SJSA1 (cell line): ENCODE measurements at regions not wholly inside any gene's neighbourhood (a gene's known extent, or its start where the extent isn't known, plus 50 kb on each side); places are given as distances from the start of the nearest gene placed in this dataset.
A peak's percentile ranks its signal among the peaks of the same experiment; 100 is the strongest.

ENCODE experiments used
- DNase-seq, 2 experiments: peaks; one replicate each; pipeline ENCODE4 v3.0.0-alpha.2; 2015 to 2020; ENCODE audit warnings: low spot score in 2 of 2, low read depth in 1 of 2
- H3K27ac ChIP-seq: fragments of 250-450 bp; sonication (Bioruptor Pico); 2 replicates; pipeline ENCODE4 v1.5.1; 2020; ENCODE audit warnings: mild to moderate bottlenecking, moderate library complexity
- H3K27me3 ChIP-seq: fragments of 250-450 bp; sonication (Bioruptor Pico); replicated peaks from 2 replicates; pipeline ENCODE4 v1.5.1; 2020; ENCODE audit warnings: mild to moderate bottlenecking, moderate library complexity
- H3K36me3 ChIP-seq: fragments of 250-450 bp; sonication (Bioruptor Pico); 2 replicates; pipeline ENCODE4 v1.5.1; 2020; ENCODE audit warnings: mild to moderate bottlenecking
- H3K4me1 ChIP-seq: fragments of 250-450 bp; sonication (Bioruptor Pico); replicated peaks from 2 replicates; pipeline ENCODE4 v1.6.1; 2021; ENCODE audit warnings: mild to moderate bottlenecking
- H3K4me3 ChIP-seq: fragments of 250-450 bp; sonication (Bioruptor Pico); 2 replicates; pipeline ENCODE4 v1.5.1; 2020; ENCODE audit warnings: mild to moderate bottlenecking
- H3K9me3 ChIP-seq: fragments of 250-450 bp; sonication (Bioruptor Pico); replicated peaks from 2 replicates; pipeline ENCODE4 v1.5.1; 2020; ENCODE audit warnings: mild to moderate bottlenecking

- peak in 1 of 2 experiments; percentile 80 for DNase-seq
- no peak overlapping the region for H3K4me3 ChIP-seq
- H3K27me3 ChIP-seq = no peaks in the 10 kb centered on the region
- H3K36me3 ChIP-seq = no peaks in the 10 kb centered on the region
- no peaks in the 10 kb centered on the region for H3K9me3 ChIP-seq
- H3K27ac ChIP-seq = peak overlapping the region; percentile 86
- peaks cover 57% of the 10 kb centered on the region for H3K4me1 ChIP-seq
Measured at GRCh38 chr2:40734797-40735196, 282.9 kb upstream of the SLC8A1 start.

GRCh38 chr2:40737180-40737579 is 285.3 kb upstream of the SLC8A1 start:
- no peak overlapping the region for H3K4me3 ChIP-seq
- no peaks in the 10 kb centered on the region for H3K27me3 ChIP-seq
- H3K4me1 ChIP-seq = peaks cover 55% of the 10 kb centered on the region
- DNase-seq = no peak
- no peaks in the 10 kb centered on the region for H3K36me3 ChIP-seq
- peak overlapping the region; percentile 74 for H3K27ac ChIP-seq
- H3K9me3 ChIP-seq = no peaks in the 10 kb centered on the region

GRCh38 chr2:40740419-40740818 is 288.5 kb upstream of the SLC8A1 start:
- Histone ChIP-seq H3K36me3 (no peaks in the 10 kb centered on the region), H3K4me3 (no peak overlapping the region), H3K27me3 (no peaks in the 10 kb centered on the region), H3K27ac (no peak overlapping the region), H3K4me1 (peaks cover 22% of the 10 kb centered on the region), H3K9me3 (no peaks in the 10 kb centered on the region)
- no peak for DNase-seq

- H3K27me3 ChIP-seq = no peaks in the 10 kb centered on the region
- no peak for DNase-seq
- no peak overlapping the region for H3K27ac ChIP-seq
- no peaks in the 10 kb centered on the region for H3K36me3 ChIP-seq
- H3K4me1 ChIP-seq = peaks cover 11% of the 10 kb centered on the region
- H3K9me3 ChIP-seq = no peaks in the 10 kb centered on the region
- H3K4me3 ChIP-seq = no peak overlapping the region
Measured at GRCh38 chr2:40741532-40741931, 289.6 kb upstream of the SLC8A1 start.

GRCh38 chr2:40746191-40746590 is 294.3 kb upstream of the SLC8A1 start:
- no peak for DNase-seq
- Histone ChIP-seq H3K27ac (no peak overlapping the region), H3K4me1 (no peaks in the 10 kb centered on the region), H3K27me3 (no peaks in the 10 kb centered on the region), H3K36me3 (no peaks in the 10 kb centered on the region), H3K4me3 (no peak overlapping the region), H3K9me3 (no peaks in the 10 kb centered on the region)

- no peak overlapping the region for H3K27ac ChIP-seq
- no peaks in the 10 kb centered on the region for H3K36me3 ChIP-seq
- H3K4me1 ChIP-seq = no peaks in the 10 kb centered on the region
- H3K4me3 ChIP-seq = no peak overlapping the region
- no peak for DNase-seq
- H3K27me3 ChIP-seq = no peaks in the 10 kb centered on the region
- H3K9me3 ChIP-seq = no peaks in the 10 kb centered on the region
Measured at GRCh38 chr2:40751981-40752380, 300.1 kb upstream of the SLC8A1 start.

- Histone ChIP-seq H3K9me3 (no peaks in the 10 kb centered on the region), H3K4me1 (no peaks in the 10 kb centered on the region), H3K36me3 (no peaks in the 10 kb centered on the region), H3K27me3 (no peaks in the 10 kb centered on the region), H3K27ac (no peak overlapping the region), H3K4me3 (no peak overlapping the region)
- no peak for DNase-seq
Measured at GRCh38 chr2:40752796-40753195, 300.9 kb upstream of the SLC8A1 start.

- no peaks in the 10 kb centered on the region for H3K36me3 ChIP-seq
- H3K27me3 ChIP-seq = no peaks in the 10 kb centered on the region
- DNase-seq = no peak
- H3K4me1 ChIP-seq = no peaks in the 10 kb centered on the region
- H3K4me3 ChIP-seq = no peak overlapping the region
- H3K27ac ChIP-seq = no peak overlapping the region
- H3K9me3 ChIP-seq = no peaks in the 10 kb centered on the region
Measured at GRCh38 chr2:40754912-40755311, 303.0 kb upstream of the SLC8A1 start.

- H3K4me1 ChIP-seq = no peaks in the 10 kb centered on the region
- H3K4me3 ChIP-seq = no peak overlapping the region
- DNase-seq = no peak
- no peak overlapping the region for H3K27ac ChIP-seq
- no peaks in the 10 kb centered on the region for H3K36me3 ChIP-seq
- H3K27me3 ChIP-seq = no peaks in the 10 kb centered on the region
- no peaks in the 10 kb centered on the region for H3K9me3 ChIP-seq
Measured at GRCh38 chr2:40758401-40759155, 306.7 kb upstream of the SLC8A1 start.

- DNase-seq = peak; percentile 43 to 56
- Histone ChIP-seq H3K36me3 (no peaks in the 10 kb centered on the region), H3K27me3 (no peaks in the 10 kb centered on the region), H3K4me3 (no peak overlapping the region), H3K27ac (no peak overlapping the region), H3K4me1 (no peaks in the 10 kb centered on the region), H3K9me3 (no peaks in the 10 kb centered on the region)
Measured at GRCh38 chr2:40760071-40760666, 308.3 kb upstream of the SLC8A1 start.

GRCh38 chr2:40773291-40773690 is 321.4 kb upstream of the SLC8A1 start:
- no peaks in the 10 kb centered on the region for H3K4me1 ChIP-seq
- H3K9me3 ChIP-seq = no peaks in the 10 kb centered on the region
- H3K27ac ChIP-seq = no peak overlapping the region
- no peak overlapping the region for H3K4me3 ChIP-seq
- peaks cover 3% of the 10 kb centered on the region; the same call in 1 of the 2 replicates for H3K27me3 ChIP-seq
- no peak for DNase-seq
- no peaks in the 10 kb centered on the region for H3K36me3 ChIP-seq

GRCh38 chr2:40783704-40784103 is 331.8 kb upstream of the SLC8A1 start:
- no peak for DNase-seq
- no peaks in the 10 kb centered on the region for H3K9me3 ChIP-seq
- H3K27me3 ChIP-seq = no peaks in the 10 kb centered on the region
- H3K36me3 ChIP-seq = no peaks in the 10 kb centered on the region
- no peak overlapping the region for H3K4me3 ChIP-seq
- H3K4me1 ChIP-seq = no peaks in the 10 kb centered on the region
- H3K27ac ChIP-seq = no peak overlapping the region

GRCh38 chr2:40786636-40787035 is 334.7 kb upstream of the SLC8A1 start:
- Histone ChIP-seq H3K4me3 (no peak overlapping the region), H3K27ac (no peak overlapping the region), H3K9me3 (no peaks in the 10 kb centered on the region), H3K36me3 (no peaks in the 10 kb centered on the region), H3K4me1 (no peaks in the 10 kb centered on the region), H3K27me3 (no peaks in the 10 kb centered on the region)
- DNase-seq = no peak

GRCh38 chr2:40797120-40797519 is 345.2 kb upstream of the SLC8A1 start:
- Histone ChIP-seq H3K36me3 (no peaks in the 10 kb centered on the region), H3K27ac (no peak overlapping the region), H3K4me1 (no peaks in the 10 kb centered on the region), H3K27me3 (no peaks in the 10 kb centered on the region), H3K9me3 (no peaks in the 10 kb centered on the region), H3K4me3 (no peak overlapping the region)
- no peak for DNase-seq
